ENCODE measurements at regions not wholly inside any gene's neighbourhood (a gene's known extent, or its start where the extent isn't known, plus 50 kb on each side); places are given as distances from the start of the nearest gene placed in this dataset.
"Not testable (repeated sequence)": the region's sequence is repeated elsewhere in the genome, so short reads cannot be mapped to it uniquely, and the experiment has no call there.

DNA sequence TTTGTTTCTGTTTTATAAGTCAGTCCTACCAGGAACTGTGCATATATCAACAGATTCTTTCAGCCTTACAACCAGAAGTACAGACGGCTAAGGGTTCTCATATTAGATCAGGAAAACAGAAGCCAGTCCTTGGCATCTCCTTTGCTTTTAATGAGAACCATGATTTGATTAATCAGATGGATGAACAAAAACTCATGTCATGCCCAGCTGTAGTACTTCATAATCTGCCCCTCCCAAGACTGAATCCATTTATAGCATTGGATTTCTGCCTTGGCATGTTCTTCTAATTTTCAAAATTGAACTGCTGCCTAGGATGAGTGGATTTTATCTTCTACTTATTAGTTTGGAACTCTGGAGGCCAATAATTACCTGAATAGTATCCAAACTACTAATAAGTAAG, 617.2 kb downstream of the SLITRK5 start:
- ChIA-PET POLR2A (no interaction called here), CTCF (no interaction called here), RAD21 (ENCODE audit: low non-redundant PET in 1 of 2, low total read pairs in 2 of 2, uncharacterized antibody in 2 of 2, unreplicated experiment in 2 of 2) (no interaction called here)
- Histone ChIP-seq H3K4me2 (ENCODE audit: low read length) (no peak overlapping the region), H3K9me3 (ENCODE audit: control insufficient read depth in 1 of 2, insufficient read depth in 1 of 2, low read depth in 1 of 2, low read length in 2 of 2) (no peaks in the 10 kb centered on the region; a peak in 1 of 4 replicates), H3K27ac (ENCODE audit: low read depth, low read length) (no peak overlapping the region), H3K79me2 (ENCODE audit: insufficient read depth, low read length) (no peaks in the 10 kb centered on the region), H3K4me3 (replicated peaks in 1 of 2; ENCODE audit: low read depth in 1 of 2, low read length in 2 of 2) (no peak overlapping the region), H2AFZ (ENCODE audit: low read depth, low read length, poor library complexity, severe bottlenecking) (no peak overlapping the region), H3K27me3 (ENCODE audit: insufficient read depth, low read length) (no peaks in the 10 kb centered on the region), H3K9me2 (ENCODE audit: insufficient read depth) (no peaks in the 10 kb centered on the region), H3K9ac (ENCODE audit: low read length) (no peak overlapping the region), H3K4me1 (ENCODE audit: control insufficient read depth in 1 of 2, insufficient read depth in 2 of 2, low read length in 2 of 2) (no peaks in the 10 kb centered on the region), H3K36me3 (ENCODE audit: control insufficient read depth in 1 of 2, insufficient read depth in 2 of 2, low read length in 2 of 2) (no peaks in the 10 kb centered on the region), H4K20me1 (ENCODE audit: insufficient read depth) (no peaks in the 10 kb centered on the region)
- DNase-seq (ENCODE audit: low read depth, low spot score), result no peak
- intact Hi-C loops (cut with micrococcal nuclease), result no loop called here
- ATAC-seq, result no peak
- no TSS peak for BruUV-seq (replicated peaks)
- TF ChIP-seq, protein P1, sequence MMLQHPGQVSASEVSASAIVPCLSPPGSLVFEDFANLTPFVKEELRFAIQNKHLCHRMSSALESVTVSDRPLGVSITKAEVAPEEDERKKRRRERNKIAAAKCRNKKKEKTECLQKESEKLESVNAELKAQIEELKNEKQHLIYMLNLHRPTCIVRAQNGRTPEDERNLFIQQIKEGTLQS (IDR thresholded peaks at IDR 0.05), result no peak
- TF ChIP-seq SRF (IDR thresholded peaks at IDR 0.05; ENCODE audit: low read depth) (no peak), ZNF274 (IDR thresholded peaks at IDR 0.05; ENCODE audit: low read depth, low read length) (no peak), EGR1 (IDR thresholded peaks at IDR 0.05; ENCODE audit: low read depth) (no peak), YY1 (IDR thresholded peaks at IDR 0.05; ENCODE audit: extremely low read depth, insufficient replicate concordance, low read depth, low read length) (no peak), CTCF (IDR thresholded peaks at IDR 0.05 in 2 of 3, conservative IDR thresholded peaks at IDR 0.05 in 1 of 3; ENCODE audit: borderline replicate concordance in 1 of 3, insufficient read depth in 1 of 3, low read depth in 2 of 3, low read length in 2 of 3) (no peak), EZH2 (IDR thresholded peaks at IDR 0.05) (no peak), EZH2phosphoT487 (IDR thresholded peaks at IDR 0.05; ENCODE audit: borderline replicate concordance) (no peak)
- TF ChIP-seq, protein P2, sequence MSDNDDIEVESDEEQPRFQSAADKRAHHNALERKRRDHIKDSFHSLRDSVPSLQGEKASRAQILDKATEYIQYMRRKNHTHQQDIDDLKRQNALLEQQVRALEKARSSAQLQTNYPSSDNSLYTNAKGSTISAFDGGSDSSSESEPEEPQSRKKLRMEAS (IDR thresholded peaks at IDR 0.05), result no peak

DNA sequence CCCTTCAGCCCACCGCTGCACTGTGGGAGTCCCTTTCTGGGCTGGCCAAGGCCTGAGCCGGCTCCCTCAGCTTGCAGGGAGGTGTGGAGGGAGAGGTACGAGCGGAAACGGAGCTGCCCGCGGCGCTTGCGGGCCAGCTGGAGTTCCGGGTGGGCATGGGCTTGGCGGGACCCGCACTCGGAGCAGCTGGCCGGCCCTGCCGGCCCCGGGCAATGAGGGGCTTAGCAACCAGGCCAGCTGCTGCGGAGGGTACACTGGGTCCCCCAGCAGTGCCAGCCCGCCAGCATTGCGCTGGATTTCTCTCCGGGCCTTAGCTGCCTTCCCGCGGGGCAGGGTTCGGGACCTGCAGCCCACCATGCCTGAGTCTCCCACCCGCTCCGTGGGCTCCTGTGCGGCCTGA, 620.6 kb downstream of the SLITRK5 start:
- H3K4me3 ChIP-seq (replicated peaks in 1 of 2; ENCODE audit: low read depth in 1 of 2, low read length in 2 of 2); BruUV-seq (replicated peaks); RAD21 ChIA-PET (ENCODE audit: low non-redundant PET in 1 of 2, low total read pairs in 2 of 2, uncharacterized antibody in 2 of 2, unreplicated experiment in 2 of 2); ATAC-seq; H3K79me2 ChIP-seq (ENCODE audit: insufficient read depth, low read length); POLR2A ChIA-PET; H3K36me3 ChIP-seq (ENCODE audit: control insufficient read depth in 1 of 2, insufficient read depth in 2 of 2, low read length in 2 of 2); H3K9ac ChIP-seq (ENCODE audit: low read length); CTCF ChIA-PET; H4K20me1 ChIP-seq (ENCODE audit: insufficient read depth); H3K4me1 ChIP-seq (ENCODE audit: control insufficient read depth in 1 of 2, insufficient read depth in 2 of 2, low read length in 2 of 2); H2AFZ ChIP-seq (ENCODE audit: low read depth, low read length, poor library complexity, severe bottlenecking); H3K9me3 ChIP-seq (ENCODE audit: control insufficient read depth in 1 of 2, insufficient read depth in 1 of 2, low read depth in 1 of 2, low read length in 2 of 2); H3K4me2 ChIP-seq (ENCODE audit: low read length); H3K27me3 ChIP-seq (ENCODE audit: insufficient read depth, low read length); DNase-seq (ENCODE audit: low read depth, low spot score); H3K9me2 ChIP-seq (ENCODE audit: insufficient read depth); H3K27ac ChIP-seq (ENCODE audit: low read depth, low read length); intact Hi-C loops (cut with micrococcal nuclease): not testable (repeated sequence)

Data from HCT116 (cell line).